CD14-positive monocyte (primary cell): ENCODE measurements at regions not wholly inside any gene's neighbourhood (a gene's known extent, or its start where the extent isn't known, plus 50 kb on each side); places are given as distances from the start of the nearest gene placed in this dataset.

Source experiments
- DNase-seq, 3 donors: peaks; one replicate each; pipeline ENCODE4 v3.0.0-alpha.2; 2011 to 2022
- H2AFZ ChIP-seq: 2 replicates; pipeline ENCODE4 v1.6.0; 2012; ENCODE audit warnings: mild to moderate bottlenecking, low read depth, low read length, inconsistent platforms; ENCODE audit not compliant: insufficient read depth, poor library complexity, severe bottlenecking
- H3K27ac ChIP-seq, 2 donors: 1 replicate in 1 of 2; 2 replicates in 1 of 2; pipeline ENCODE4 v1.5.1; 2012 to 2013; ENCODE audit warnings: low read length in 2 of 2, control low read depth in 1 of 2, inconsistent platforms in 1 of 2, low read depth in 1 of 2, mild to moderate bottlenecking in 1 of 2
- H3K27me3 ChIP-seq, 2 donors: one replicate each; pipeline versions ENCODE4 v1.6.0 to v1.6.1; 2011 to 2013; ENCODE audit warnings: low read length in 2 of 2; ENCODE audit not compliant: control insufficient read depth in 2 of 2, insufficient read depth in 2 of 2
- H3K36me3 ChIP-seq, 2 donors: replicated peaks in 1 of 2; 1 replicate in 1 of 2; 2 replicates in 1 of 2; pipeline versions ENCODE4 v1.5.1 to v1.6.1; 2012 to 2013; ENCODE audit warnings: low read length in 2 of 2, control low read depth in 1 of 2, inconsistent platforms in 1 of 2, mild to moderate bottlenecking in 1 of 2; ENCODE audit not compliant: insufficient read depth in 2 of 2, control insufficient read depth in 1 of 2
- H3K4me1 ChIP-seq, 2 donors: 1 replicate in 1 of 2; 2 replicates in 1 of 2; pipeline versions ENCODE4 v1.5.1 to v1.6.1; 2012 to 2013; ENCODE audit warnings: low read length in 2 of 2, control low read depth in 1 of 2, inconsistent platforms in 1 of 2, mild to moderate bottlenecking in 1 of 2, moderate library complexity in 1 of 2; ENCODE audit not compliant: insufficient read depth in 2 of 2, control insufficient read depth in 1 of 2
- H3K4me2 ChIP-seq: replicated peaks from 2 replicates; pipeline ENCODE3; 2012; ENCODE audit warnings: low read length, moderate library complexity, mild to moderate bottlenecking; ENCODE audit not compliant: poor library complexity, severe bottlenecking; ENCODE audit errors: extremely low read depth
- H3K4me3 ChIP-seq, 3 experiments: fragments of 200-600 bp in 1 of 3; sonication (generic) in 1 of 3; replicated peaks in 1 of 3; 1 replicate in 2 of 3; 2 replicates in 1 of 3; pipeline ENCODE4 v1.5.1; 2011 to 2013; ENCODE audit warnings: low read length in 3 of 3, mild to moderate bottlenecking in 3 of 3, control low read depth in 2 of 3, low read depth in 2 of 3, inconsistent platforms in 1 of 3, moderate library complexity in 1 of 3
- H3K79me2 ChIP-seq: 2 replicates; pipeline ENCODE4 v1.6.0; 2012; ENCODE audit warnings: mild to moderate bottlenecking, control low read depth, inconsistent platforms, low read length, moderate library complexity; ENCODE audit not compliant: insufficient read depth
- H3K9ac ChIP-seq: 2 replicates; pipeline ENCODE4 v1.6.0; 2017; ENCODE audit warnings: low read length, mild to moderate bottlenecking; ENCODE audit not compliant: insufficient read depth, poor library complexity, severe bottlenecking
- H3K9me3 ChIP-seq, 2 donors: replicated peaks in 1 of 2; 1 replicate in 1 of 2; 2 replicates in 1 of 2; pipeline versions ENCODE4 v1.5.1 to v1.6.1; 2012 to 2013; ENCODE audit warnings: low read length in 2 of 2, control low read depth in 1 of 2; ENCODE audit not compliant: control insufficient read depth in 1 of 2, insufficient read depth in 1 of 2
- H4K20me1 ChIP-seq: 2 replicates; pipeline ENCODE4 v1.6.0; 2012; ENCODE audit warnings: mild to moderate bottlenecking, low read length, control low read depth, moderate library complexity; ENCODE audit not compliant: insufficient read depth
- H3K27ac Mint-ChIP-seq, 7 donors: one replicate each; pipeline ENCODE4 v1.8.0; 2020; ENCODE audit warnings: mild to moderate bottlenecking in 7 of 7, mixed read lengths in 7 of 7, moderate library complexity in 6 of 7, inconsistent platforms in 2 of 7
- H3K27me3 Mint-ChIP-seq, 3 donors: one replicate each; pipeline ENCODE4 v1.8.0; 2021 to 2022; ENCODE audit warnings: low read depth in 3 of 3, mild to moderate bottlenecking in 3 of 3, mixed read lengths in 3 of 3, moderate library complexity in 3 of 3, inconsistent platforms in 1 of 3
- H3K36me3 Mint-ChIP-seq, 2 donors: one replicate each; pipeline ENCODE4 v1.8.0; 2020; ENCODE audit warnings: mixed read lengths in 2 of 2, inconsistent platforms in 1 of 2, mild to moderate bottlenecking in 1 of 2
- H3K4me1 Mint-ChIP-seq: one replicate; pipeline ENCODE4 v1.8.0; 2020; ENCODE audit warnings: mild to moderate bottlenecking, mixed read lengths
- H3K4me3 Mint-ChIP-seq, 2 donors: one replicate each; pipeline ENCODE4 v1.8.0; 2020; ENCODE audit warnings: mild to moderate bottlenecking in 2 of 2, mixed read lengths in 2 of 2, moderate library complexity in 1 of 2
- H3K9me3 Mint-ChIP-seq, 7 donors: one replicate each; pipeline ENCODE4 v1.8.0; 2020 to 2022; ENCODE audit warnings: mixed read lengths in 7 of 7, mild to moderate bottlenecking in 6 of 7, moderate library complexity in 6 of 7, inconsistent platforms in 2 of 7
- CTCF ChIP-seq: fragments of 200-600 bp; IDR thresholded peaks from one replicate; pipeline ENCODE4 v1.8.0; 2022; ENCODE audit warnings: antibody characterized with exemption, mild to moderate bottlenecking
- WGBS: methylation state at CpG from one replicate; pipeline ENCODE4 v1.1.5; 2013; ENCODE audit warnings: missing lambda C conversion rate; ENCODE audit not compliant: insufficient coverage; 5-methylcytosine and 5-hydroxymethylcytosine counted together
- intact Hi-C, 2 donors: fragments of 100-400 bp; cut with micrococcal nuclease; formaldehyde crosslinking; loops; one replicate each; pipeline versions ENCODE4 v1.15.0 to v1.15.1; 2023

DNA sequence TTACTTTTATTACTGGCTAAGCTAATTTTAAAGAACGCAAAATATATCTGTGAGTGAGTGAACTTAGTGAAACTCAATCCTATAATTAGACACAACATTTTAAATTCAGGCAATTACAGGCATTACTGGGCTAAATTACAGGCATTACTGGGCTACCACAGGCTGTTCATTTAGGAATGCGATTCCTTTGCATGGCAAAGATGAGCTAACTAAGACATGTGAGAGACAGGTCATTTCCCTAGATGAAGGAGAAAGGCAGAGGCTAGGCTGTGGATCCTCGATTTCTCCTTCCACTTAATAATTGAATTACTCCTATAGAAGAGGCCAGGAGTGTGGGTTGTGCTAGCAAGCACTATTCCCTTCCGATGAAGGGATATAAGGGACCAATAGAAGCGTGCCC, 429.4 kb upstream of the LMO3 start:
- WGBS = no CpG with 5 or more reads among the region's 5 CpGs
- no peaks in the 10 kb centered on the region for H4K20me1 ChIP-seq
- no peaks in the 10 kb centered on the region for H3K36me3 Mint-ChIP-seq
- H3K4me3 Mint-ChIP-seq = no peak overlapping the region
- no peaks in the 10 kb centered on the region for H3K4me1 Mint-ChIP-seq
- peaks cover 0 to 4% of the 10 kb centered on the region in 2 donors for H3K9me3 ChIP-seq
- no peak overlapping the region for H2AFZ ChIP-seq
- no peaks in the 10 kb centered on the region for H3K79me2 ChIP-seq
- no peak for TF ChIP-seq CTCF
- H3K27ac ChIP-seq = no peak overlapping the region
- no peaks in the 10 kb centered on the region for H3K27me3 ChIP-seq
- H3K9ac ChIP-seq = no peak overlapping the region
- no peaks in the 10 kb centered on the region for H3K27me3 Mint-ChIP-seq
- H3K27ac Mint-ChIP-seq = no peak overlapping the region
- peaks cover 0 to 6% (median 2%) of the 10 kb centered on the region in 7 donors for H3K9me3 Mint-ChIP-seq
- no peaks in the 10 kb centered on the region for H3K36me3 ChIP-seq
- H3K4me2 ChIP-seq = no peak overlapping the region
- no peaks in the 10 kb centered on the region for H3K4me1 ChIP-seq
- intact Hi-C loops = no loop called here
- no peak overlapping the region for H3K4me3 ChIP-seq
- DNase-seq = no peak

- Mint-ChIP-seq H3K4me3 (no peak overlapping the region), H3K27me3 (peaks cover 0 to 3% (median 0%) of the 10 kb centered on the region in 3 donors), H3K9me3 (peaks cover 8 to 20% (median 11%) of the 10 kb centered on the region in 7 donors), H3K27ac (no peak overlapping the region), H3K4me1 (no peaks in the 10 kb centered on the region), H3K36me3 (no peaks in the 10 kb centered on the region)
- H4K20me1 ChIP-seq = no peaks in the 10 kb centered on the region
- H3K79me2 ChIP-seq = no peaks in the 10 kb centered on the region
- no peak for DNase-seq
- H2AFZ ChIP-seq = no peak overlapping the region
- WGBS = no CpG with 5 or more reads among the region's 1 CpG
- no peak overlapping the region for H3K27ac ChIP-seq
- TF ChIP-seq CTCF = no peak
- H3K4me1 ChIP-seq = no peaks in the 10 kb centered on the region
- peaks cover 9 to 13% of the 10 kb centered on the region in 2 donors for H3K9me3 ChIP-seq
- intact Hi-C loops = no loop called here
- H3K4me2 ChIP-seq = no peak overlapping the region
- H3K27me3 ChIP-seq = no peaks in the 10 kb centered on the region
- no peak overlapping the region for H3K9ac ChIP-seq
- no peaks in the 10 kb centered on the region for H3K36me3 ChIP-seq
- H3K4me3 ChIP-seq = no peak overlapping the region
Observed at GRCh38 chr12:17030338-17030737, 424.4 kb upstream of the LMO3 start.
